ENCODE measurements at regions not wholly inside any gene's neighbourhood (a gene's known extent, or its start where the extent isn't known, plus 50 kb on each side); places are given as distances from the start of the nearest gene placed in this dataset.

DNA sequence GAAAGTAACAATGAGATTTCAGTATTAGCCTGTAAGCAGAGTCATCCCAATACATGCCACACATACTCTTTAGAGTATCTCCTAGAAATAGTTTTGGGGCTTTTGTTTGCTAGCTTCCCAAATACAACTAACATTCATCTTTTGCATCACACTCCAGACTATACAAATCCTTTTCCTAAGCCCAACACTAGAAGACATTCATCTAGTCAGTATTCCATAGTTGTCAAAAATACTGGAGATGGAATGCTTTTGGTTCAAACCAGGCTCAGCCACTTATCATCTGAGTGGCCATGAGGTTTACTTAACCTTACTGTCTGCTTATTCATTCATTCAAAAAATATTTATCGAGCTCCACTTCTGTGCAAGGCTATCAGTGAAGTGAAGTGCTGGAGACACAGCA lies 205.1 kb upstream of the SGCD start:
- Histone ChIP-seq H3K4me1 (ENCODE audit: control insufficient read depth, extremely low read depth, insufficient read depth, low read length) (no peaks in the 10 kb centered on the region), H3K36me3 (ENCODE audit: control insufficient read depth in 2 of 2, extremely low read depth in 1 of 2, insufficient read depth in 2 of 2, low read length in 2 of 2) (no peaks in the 10 kb centered on the region), H3K4me3 (replicated peaks in 1 of 3; ENCODE audit: insufficient read depth in 1 of 3, low read depth in 1 of 3, low read length in 3 of 3) (no peak overlapping the region), H2AFZ (ENCODE audit: low read depth, low read length) (no peak overlapping the region), H3K27me3 (ENCODE audit: control insufficient read depth in 2 of 2, insufficient read depth in 2 of 2, low read length in 2 of 2) (no peaks in the 10 kb centered on the region), H3K9me1 (replicated peaks; ENCODE audit: control insufficient read depth, extremely low read depth, insufficient read depth, low read length) (no peaks in the 10 kb centered on the region), H3K27ac (ENCODE audit: insufficient read depth, low read depth, low read length) (no peak overlapping the region), H4K20me1 (replicated peaks; ENCODE audit: control insufficient read depth, extremely low read depth, insufficient read depth, low read length) (no peaks in the 10 kb centered on the region), H3K9ac (replicated peaks; ENCODE audit: extremely low read depth, insufficient read depth, low read length) (no peak overlapping the region), H3K4me2 (ENCODE audit: insufficient read depth, low read length) (no peak overlapping the region), H3K9me3 (replicated peaks; ENCODE audit: control insufficient read depth, insufficient read depth, low read length) (peaks cover 5% of the 10 kb centered on the region), H3K79me2 (ENCODE audit: control insufficient read depth, insufficient read depth, low read length) (no peaks in the 10 kb centered on the region)
- POLR2A ChIA-PET = no interaction called here
- intact Hi-C loops (cut with micrococcal nuclease) (no loop called here), dilution Hi-C loops (cut with MboI; ENCODE audit: extremely low pct_ligation_motif_present, low sequenced_read_pairs) (no loop called here)
- DNase-seq (ENCODE audit: low read depth, low spot score) (no peak), FAIRE-seq (no peak)
- no TSS peak for BruUV-seq (replicated peaks)
- CTCF ChIA-PET = no interaction called here
- TF ChIP-seq EZH2 (IDR thresholded peaks at IDR 0.05; ENCODE audit: borderline replicate concordance, low read depth, low read length, severe bottlenecking) (no peak), POLR2A (IDR thresholded peaks at IDR 0.05; ENCODE audit: low read depth, low read length) (no peak), JUN (IDR thresholded peaks at IDR 0.05; ENCODE audit: borderline replicate concordance, insufficient read depth, insufficient read length, low read depth) (no peak), POLR2AphosphoS5 (IDR thresholded peaks at IDR 0.05; ENCODE audit: insufficient read depth, low read depth, low read length) (no peak), FOS (IDR thresholded peaks at IDR 0.05; ENCODE audit: borderline replicate concordance, insufficient read depth, low read length) (no peak), MYC (IDR thresholded peaks at IDR 0.05; ENCODE audit: low read depth, low read length) (no peak), GATA2 (IDR thresholded peaks at IDR 0.05; ENCODE audit: insufficient read depth, insufficient read length, low read depth, low read length) (no peak)
- TF ChIP-seq, protein P1, sequence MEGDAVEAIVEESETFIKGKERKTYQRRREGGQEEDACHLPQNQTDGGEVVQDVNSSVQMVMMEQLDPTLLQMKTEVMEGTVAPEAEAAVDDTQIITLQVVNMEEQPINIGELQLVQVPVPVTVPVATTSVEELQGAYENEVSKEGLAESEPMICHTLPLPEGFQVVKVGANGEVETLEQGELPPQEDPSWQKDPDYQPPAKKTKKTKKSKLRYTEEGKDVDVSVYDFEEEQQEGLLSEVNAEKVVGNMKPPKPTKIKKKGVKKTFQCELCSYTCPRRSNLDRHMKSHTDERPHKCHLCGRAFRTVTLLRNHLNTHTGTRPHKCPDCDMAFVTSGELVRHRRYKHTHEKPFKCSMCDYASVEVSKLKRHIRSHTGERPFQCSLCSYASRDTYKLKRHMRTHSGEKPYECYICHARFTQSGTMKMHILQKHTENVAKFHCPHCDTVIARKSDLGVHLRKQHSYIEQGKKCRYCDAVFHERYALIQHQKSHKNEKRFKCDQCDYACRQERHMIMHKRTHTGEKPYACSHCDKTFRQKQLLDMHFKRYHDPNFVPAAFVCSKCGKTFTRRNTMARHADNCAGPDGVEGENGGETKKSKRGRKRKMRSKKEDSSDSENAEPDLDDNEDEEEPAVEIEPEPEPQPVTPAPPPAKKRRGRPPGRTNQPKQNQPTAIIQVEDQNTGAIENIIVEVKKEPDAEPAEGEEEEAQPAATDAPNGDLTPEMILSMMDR (IDR thresholded peaks at IDR 0.05; ENCODE audit: extremely low read depth in 1 of 2, insufficient read depth in 1 of 2, low read depth in 1 of 2, low read length in 2 of 2) = no peak
- TF ChIP-seq, protein P2, sequence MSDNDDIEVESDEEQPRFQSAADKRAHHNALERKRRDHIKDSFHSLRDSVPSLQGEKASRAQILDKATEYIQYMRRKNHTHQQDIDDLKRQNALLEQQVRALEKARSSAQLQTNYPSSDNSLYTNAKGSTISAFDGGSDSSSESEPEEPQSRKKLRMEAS (IDR thresholded peaks at IDR 0.05; ENCODE audit: insufficient read depth, insufficient read length) = no peak

All from endothelial cell of umbilical vein (primary cell).